ENCODE measurements at regions not wholly inside any gene's neighbourhood (a gene's known extent, or its start where the extent isn't known, plus 50 kb on each side); places are given as distances from the start of the nearest gene placed in this dataset.
"Not testable (repeated sequence)": the region's sequence is repeated elsewhere in the genome, so short reads cannot be mapped to it uniquely, and the experiment has no call there.

DNA sequence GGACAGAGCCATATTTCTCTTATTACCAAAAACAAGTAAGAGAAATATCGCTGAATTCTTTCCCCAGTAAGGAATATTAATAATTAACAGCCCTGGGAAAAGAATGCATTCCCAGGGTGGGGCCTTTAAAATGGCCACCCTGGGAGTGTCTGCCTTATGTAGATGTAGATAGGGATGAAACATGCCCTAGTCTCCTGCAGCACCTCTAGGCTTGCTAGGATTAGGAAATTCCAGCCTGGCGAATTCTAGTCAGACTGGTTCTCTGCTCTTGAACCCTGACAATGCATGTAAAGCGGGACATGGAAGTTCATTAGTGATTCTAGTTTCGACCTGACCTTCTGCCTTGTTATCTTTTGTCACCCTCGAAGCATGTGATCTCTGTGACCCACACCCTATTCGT lies 405.2 kb upstream of the MAP2 start:
- not testable (repeated sequence) for TF ChIP-seq FOXJ3 (CRISPR knock-in tag; IDR thresholded peaks at IDR 0.05); CHD2 (IDR thresholded peaks at IDR 0.05; ENCODE audit: low read length, partially characterized antibody); RAD21 (IDR thresholded peaks at IDR 0.05; ENCODE audit: low read length); REST (IDR thresholded peaks at IDR 0.05; ENCODE audit: low read depth, low read length); TCF12 (IDR thresholded peaks at IDR 0.05); JUND (IDR thresholded peaks at IDR 0.05); GABPA (IDR thresholded peaks at IDR 0.05; ENCODE audit: low read depth)
- TF ChIP-seq, protein P1, sequence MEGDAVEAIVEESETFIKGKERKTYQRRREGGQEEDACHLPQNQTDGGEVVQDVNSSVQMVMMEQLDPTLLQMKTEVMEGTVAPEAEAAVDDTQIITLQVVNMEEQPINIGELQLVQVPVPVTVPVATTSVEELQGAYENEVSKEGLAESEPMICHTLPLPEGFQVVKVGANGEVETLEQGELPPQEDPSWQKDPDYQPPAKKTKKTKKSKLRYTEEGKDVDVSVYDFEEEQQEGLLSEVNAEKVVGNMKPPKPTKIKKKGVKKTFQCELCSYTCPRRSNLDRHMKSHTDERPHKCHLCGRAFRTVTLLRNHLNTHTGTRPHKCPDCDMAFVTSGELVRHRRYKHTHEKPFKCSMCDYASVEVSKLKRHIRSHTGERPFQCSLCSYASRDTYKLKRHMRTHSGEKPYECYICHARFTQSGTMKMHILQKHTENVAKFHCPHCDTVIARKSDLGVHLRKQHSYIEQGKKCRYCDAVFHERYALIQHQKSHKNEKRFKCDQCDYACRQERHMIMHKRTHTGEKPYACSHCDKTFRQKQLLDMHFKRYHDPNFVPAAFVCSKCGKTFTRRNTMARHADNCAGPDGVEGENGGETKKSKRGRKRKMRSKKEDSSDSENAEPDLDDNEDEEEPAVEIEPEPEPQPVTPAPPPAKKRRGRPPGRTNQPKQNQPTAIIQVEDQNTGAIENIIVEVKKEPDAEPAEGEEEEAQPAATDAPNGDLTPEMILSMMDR (IDR thresholded peaks at IDR 0.05): not testable (repeated sequence)
- TF ChIP-seq, protein P2, sequence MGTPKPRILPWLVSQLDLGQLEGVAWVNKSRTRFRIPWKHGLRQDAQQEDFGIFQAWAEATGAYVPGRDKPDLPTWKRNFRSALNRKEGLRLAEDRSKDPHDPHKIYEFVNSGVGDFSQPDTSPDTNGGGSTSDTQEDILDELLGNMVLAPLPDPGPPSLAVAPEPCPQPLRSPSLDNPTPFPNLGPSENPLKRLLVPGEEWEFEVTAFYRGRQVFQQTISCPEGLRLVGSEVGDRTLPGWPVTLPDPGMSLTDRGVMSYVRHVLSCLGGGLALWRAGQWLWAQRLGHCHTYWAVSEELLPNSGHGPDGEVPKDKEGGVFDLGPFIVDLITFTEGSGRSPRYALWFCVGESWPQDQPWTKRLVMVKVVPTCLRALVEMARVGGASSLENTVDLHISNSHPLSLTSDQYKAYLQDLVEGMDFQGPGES (IDR thresholded peaks at IDR 0.05; ENCODE audit: low read depth, low read length): not testable (repeated sequence)
- TF ChIP-seq, protein P3, sequence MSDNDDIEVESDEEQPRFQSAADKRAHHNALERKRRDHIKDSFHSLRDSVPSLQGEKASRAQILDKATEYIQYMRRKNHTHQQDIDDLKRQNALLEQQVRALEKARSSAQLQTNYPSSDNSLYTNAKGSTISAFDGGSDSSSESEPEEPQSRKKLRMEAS (IDR thresholded peaks at IDR 0.05; ENCODE audit: low read depth): not testable (repeated sequence)

All from SK-N-SH (cell line).